Lower leg skin (tissue), 3 donors: ENCODE measurements at regions not wholly inside any gene's neighbourhood (a gene's known extent, or its start where the extent isn't known, plus 50 kb on each side); places are given as distances from the start of the nearest gene placed in this dataset.

Experiments
- POLR2A ChIP-seq, 2 donors: fragments of 450-650 bp; IDR thresholded peaks; one replicate each; pipeline ENCODE4 v1.6.1; 2016 to 2017; ENCODE audit warnings: antibody characterized with exemption in 2 of 2, mild to moderate bottlenecking in 1 of 2, moderate library complexity in 1 of 2
- TF ChIP-seq, protein P1 (sequence below), 3 donors: fragments of 450-650 bp; IDR thresholded peaks; one replicate each; pipeline ENCODE4 v1.5.1; 2016; ENCODE audit warnings: antibody characterized with exemption in 3 of 3, mild to moderate bottlenecking in 3 of 3, moderate library complexity in 2 of 3

DNA sequence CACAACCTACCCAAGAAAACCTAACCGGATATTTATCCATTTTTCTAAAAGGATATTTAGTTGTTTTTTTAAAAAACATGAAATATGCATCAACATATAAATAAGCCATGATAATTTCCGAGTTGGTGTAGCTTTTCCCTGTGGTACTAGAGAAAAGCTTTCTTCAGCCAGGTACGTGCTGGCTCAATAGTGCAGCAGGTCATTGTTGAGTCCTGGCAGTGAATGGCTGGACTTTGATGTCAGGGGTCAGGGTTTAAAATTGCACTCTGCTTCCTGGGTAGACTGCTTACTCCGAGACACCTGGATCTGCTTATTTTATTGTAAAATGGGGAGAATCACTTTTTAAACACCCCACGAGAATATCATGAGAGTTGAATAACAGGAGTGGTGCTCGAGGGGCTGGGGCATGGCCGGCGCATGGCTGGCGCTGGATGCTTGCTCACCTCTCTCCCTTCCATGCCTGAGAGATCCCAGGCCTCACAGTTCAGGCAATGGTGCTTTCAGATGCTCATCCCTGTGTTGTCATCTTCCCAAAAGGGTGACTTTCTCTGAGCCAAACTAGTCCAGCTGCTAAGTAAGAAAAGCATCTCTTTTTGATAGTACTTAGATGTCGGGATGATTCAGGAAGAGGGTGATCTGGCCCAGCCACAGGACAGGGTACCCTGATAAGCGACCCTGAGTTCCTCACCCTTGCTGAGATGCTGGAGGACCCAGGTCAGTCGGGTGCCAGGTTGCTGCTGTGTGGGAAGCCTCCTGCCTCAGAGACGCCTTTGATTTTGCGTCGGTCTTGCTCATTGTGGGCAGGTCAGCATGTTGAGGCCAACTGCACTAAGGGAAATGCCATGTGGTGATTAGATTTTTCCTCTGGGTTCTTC lies 269.1 kb upstream of the FOXQ1 start:
- TF ChIP-seq, protein P1, sequence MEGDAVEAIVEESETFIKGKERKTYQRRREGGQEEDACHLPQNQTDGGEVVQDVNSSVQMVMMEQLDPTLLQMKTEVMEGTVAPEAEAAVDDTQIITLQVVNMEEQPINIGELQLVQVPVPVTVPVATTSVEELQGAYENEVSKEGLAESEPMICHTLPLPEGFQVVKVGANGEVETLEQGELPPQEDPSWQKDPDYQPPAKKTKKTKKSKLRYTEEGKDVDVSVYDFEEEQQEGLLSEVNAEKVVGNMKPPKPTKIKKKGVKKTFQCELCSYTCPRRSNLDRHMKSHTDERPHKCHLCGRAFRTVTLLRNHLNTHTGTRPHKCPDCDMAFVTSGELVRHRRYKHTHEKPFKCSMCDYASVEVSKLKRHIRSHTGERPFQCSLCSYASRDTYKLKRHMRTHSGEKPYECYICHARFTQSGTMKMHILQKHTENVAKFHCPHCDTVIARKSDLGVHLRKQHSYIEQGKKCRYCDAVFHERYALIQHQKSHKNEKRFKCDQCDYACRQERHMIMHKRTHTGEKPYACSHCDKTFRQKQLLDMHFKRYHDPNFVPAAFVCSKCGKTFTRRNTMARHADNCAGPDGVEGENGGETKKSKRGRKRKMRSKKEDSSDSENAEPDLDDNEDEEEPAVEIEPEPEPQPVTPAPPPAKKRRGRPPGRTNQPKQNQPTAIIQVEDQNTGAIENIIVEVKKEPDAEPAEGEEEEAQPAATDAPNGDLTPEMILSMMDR (IDR thresholded peaks at IDR 0.05), result no peak
- no peak for TF ChIP-seq POLR2A (IDR thresholded peaks at IDR 0.05)
